ENCODE measurements at regions not wholly inside any gene's neighbourhood (a gene's known extent, or its start where the extent isn't known, plus 50 kb on each side); places are given as distances from the start of the nearest gene placed in this dataset.
A peak's percentile ranks its signal among the peaks of the same experiment; 100 is the strongest.

DNA sequence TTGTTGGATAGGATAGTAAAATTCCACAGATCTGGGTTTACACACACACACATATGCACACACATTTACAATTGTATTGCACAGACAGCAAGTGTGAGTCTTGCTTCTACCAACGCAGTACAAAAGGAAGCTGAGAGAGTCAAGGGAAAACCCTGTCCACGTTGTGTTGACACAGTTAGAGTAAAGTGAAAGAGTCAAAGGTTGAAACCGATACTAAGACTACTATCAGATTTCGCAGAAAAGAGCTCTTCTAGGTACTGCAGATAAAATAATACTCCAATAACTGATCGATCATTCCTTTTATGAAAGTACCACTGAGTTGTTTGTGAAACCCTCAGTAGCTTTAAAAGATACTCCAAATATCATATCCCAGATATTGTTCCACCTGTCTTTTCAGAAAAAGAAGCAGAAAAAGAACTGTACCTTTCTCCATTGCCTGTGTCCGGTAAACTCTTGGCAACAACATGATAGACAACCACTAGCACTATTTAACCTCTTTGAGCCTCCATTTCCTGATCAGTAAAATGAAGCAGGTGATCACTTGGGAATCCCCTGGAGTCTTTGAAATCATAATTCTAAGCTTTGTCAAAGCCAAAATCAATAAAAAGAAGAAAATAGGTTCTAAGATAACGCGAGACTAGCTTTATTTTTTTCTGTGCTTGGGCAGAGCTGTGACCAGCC lies 224.6 kb upstream of the FOXN3 start:
- no peaks in the 10 kb centered on the region for H3K27me3 Mint-ChIP-seq
- no peaks in the 10 kb centered on the region for H3K36me3 ChIP-seq (replicated peaks in 1 of 2; ENCODE audit: control extremely low read depth in 1 of 2, control insufficient read depth in 1 of 2, extremely low read depth in 1 of 2, insufficient read depth in 2 of 2, low read length in 1 of 2)
- H4K20me1 ChIP-seq (ENCODE audit: control insufficient read depth, insufficient read depth, low read length, poor library complexity, severe bottlenecking): no peaks in the 10 kb centered on the region
- H3K4me1 ChIP-seq (ENCODE audit: control insufficient read depth in 2 of 2, insufficient read depth in 2 of 2, low read length in 2 of 2): peaks cover 0 to 3% of the 10 kb centered on the region in 2 donors
- no peaks in the 10 kb centered on the region for H3K9me3 ChIP-seq (ENCODE audit: control extremely low read depth in 1 of 3, control insufficient read depth in 2 of 3, insufficient read depth in 1 of 3, low read length in 2 of 3)
- H3K9me3 Mint-ChIP-seq (ENCODE audit: insufficient read depth): no peaks in the 10 kb centered on the region
- peak overlapping the region in 1 of 2 donors; percentile 27 for H3K27ac ChIP-seq (ENCODE audit: low read length in 2 of 2)
- no peak overlapping the region for H3K9ac ChIP-seq (ENCODE audit: low read length)
- no peaks in the 10 kb centered on the region for H3K79me2 ChIP-seq (ENCODE audit: control insufficient read depth, insufficient read depth, low read length)
- H2AFZ ChIP-seq (ENCODE audit: insufficient read depth, low read depth, low read length, poor library complexity, severe bottlenecking): peak overlapping the region; percentile 12
- ChIA-PET POLR2A (no interaction called here), CTCF (interaction anchor here (0.8 to 1.5 kb wide), 3 partner anchors 79 to 132 kb away, joined by 3 to 4 read pairs (median 4); no protein-coding TSS in a partner anchor)
- peak overlapping the region in 1 of 5 experiments; percentile 3 for H3K4me3 ChIP-seq (ENCODE audit: control extremely low read depth in 1 of 5, extremely low read depth in 1 of 5, insufficient read depth in 1 of 5, low read depth in 2 of 5, low read length in 4 of 5)
- 60% methylated on average over 1 of the region's 8 CpGs for WGBS (ENCODE audit: insufficient coverage)
- no peaks in the 10 kb centered on the region for H3K27me3 ChIP-seq (replicated peaks in 1 of 4; ENCODE audit: control extremely low read depth in 1 of 4, control insufficient read depth in 3 of 4, insufficient read depth in 4 of 4, low read length in 3 of 4)
- peaks cover 13% of the 10 kb centered on the region for H3K4me1 Mint-ChIP-seq
- DNase-seq (peak; percentile 50), ATAC-seq (ENCODE audit: low read depth) (peak; percentile 56)
- H3K4me3 Mint-ChIP-seq: peak overlapping the region; percentile 51
- intact Hi-C loops (cut with micrococcal nuclease): no loop called here
- peak overlapping the region; percentile 4 for H3K4me2 ChIP-seq (replicated peaks; ENCODE audit: low read depth, low read length, poor library complexity, severe bottlenecking)
- H3K27ac Mint-ChIP-seq: peak overlapping the region; percentile 76
- no peak for TF ChIP-seq EZH2 (IDR thresholded peaks at IDR 0.05; ENCODE audit: borderline replicate concordance, insufficient read depth, low read depth, low read length, poor library complexity, severe bottlenecking)
- TF ChIP-seq, protein P1, sequence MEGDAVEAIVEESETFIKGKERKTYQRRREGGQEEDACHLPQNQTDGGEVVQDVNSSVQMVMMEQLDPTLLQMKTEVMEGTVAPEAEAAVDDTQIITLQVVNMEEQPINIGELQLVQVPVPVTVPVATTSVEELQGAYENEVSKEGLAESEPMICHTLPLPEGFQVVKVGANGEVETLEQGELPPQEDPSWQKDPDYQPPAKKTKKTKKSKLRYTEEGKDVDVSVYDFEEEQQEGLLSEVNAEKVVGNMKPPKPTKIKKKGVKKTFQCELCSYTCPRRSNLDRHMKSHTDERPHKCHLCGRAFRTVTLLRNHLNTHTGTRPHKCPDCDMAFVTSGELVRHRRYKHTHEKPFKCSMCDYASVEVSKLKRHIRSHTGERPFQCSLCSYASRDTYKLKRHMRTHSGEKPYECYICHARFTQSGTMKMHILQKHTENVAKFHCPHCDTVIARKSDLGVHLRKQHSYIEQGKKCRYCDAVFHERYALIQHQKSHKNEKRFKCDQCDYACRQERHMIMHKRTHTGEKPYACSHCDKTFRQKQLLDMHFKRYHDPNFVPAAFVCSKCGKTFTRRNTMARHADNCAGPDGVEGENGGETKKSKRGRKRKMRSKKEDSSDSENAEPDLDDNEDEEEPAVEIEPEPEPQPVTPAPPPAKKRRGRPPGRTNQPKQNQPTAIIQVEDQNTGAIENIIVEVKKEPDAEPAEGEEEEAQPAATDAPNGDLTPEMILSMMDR (IDR thresholded peaks at IDR 0.05): no peak

DNA sequence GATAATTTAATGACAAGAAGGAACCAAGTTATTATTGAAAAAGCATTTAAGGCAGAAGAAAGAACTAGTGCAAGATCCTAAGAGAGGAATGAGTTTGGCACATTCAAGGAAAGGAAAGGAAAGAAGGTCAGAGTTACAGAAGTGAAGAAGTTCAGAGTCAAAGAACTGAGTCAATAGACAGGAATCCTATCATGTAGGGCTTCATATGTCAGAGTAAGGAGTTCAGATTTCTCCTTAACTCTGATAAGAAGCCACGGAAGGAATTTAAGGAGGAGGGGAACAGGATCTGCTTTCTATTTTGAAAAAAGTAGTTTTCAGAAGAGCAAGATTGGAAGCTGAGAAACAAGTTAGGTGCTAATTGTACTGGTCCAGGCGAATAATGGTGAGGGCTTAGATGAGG lies 223.1 kb upstream of the FOXN3 start:
- intact Hi-C loops (cut with micrococcal nuclease): no loop called here
- ATAC-seq (ENCODE audit: low read depth): no peak
- H3K4me1 ChIP-seq (ENCODE audit: control insufficient read depth in 2 of 2, insufficient read depth in 2 of 2, low read length in 2 of 2): peaks cover 0 to 3% of the 10 kb centered on the region in 2 donors
- no peaks in the 10 kb centered on the region for H3K27me3 ChIP-seq (replicated peaks in 1 of 4; ENCODE audit: control extremely low read depth in 1 of 4, control insufficient read depth in 3 of 4, insufficient read depth in 4 of 4, low read length in 3 of 4)
- no peak overlapping the region for H2AFZ ChIP-seq (ENCODE audit: insufficient read depth, low read depth, low read length, poor library complexity, severe bottlenecking)
- H3K9ac ChIP-seq (ENCODE audit: low read length): no peak overlapping the region
- DNase-seq: no peak
- no peak overlapping the region for H3K4me2 ChIP-seq (replicated peaks; ENCODE audit: low read depth, low read length, poor library complexity, severe bottlenecking)
- Mint-ChIP-seq H3K27me3 (no peaks in the 10 kb centered on the region), H3K4me1 (peaks cover 13% of the 10 kb centered on the region), H3K9me3 (ENCODE audit: insufficient read depth) (no peaks in the 10 kb centered on the region), H3K4me3 (no peak overlapping the region), H3K27ac (no peak overlapping the region)
- 100% methylated on average over 2 of the region's 2 CpGs for WGBS (ENCODE audit: insufficient coverage)
- no peaks in the 10 kb centered on the region for H3K9me3 ChIP-seq (ENCODE audit: control extremely low read depth in 1 of 3, control insufficient read depth in 2 of 3, insufficient read depth in 1 of 3, low read length in 2 of 3)
- TF ChIP-seq, protein P1 (IDR thresholded peaks at IDR 0.05): no peak
- no peak for TF ChIP-seq EZH2 (IDR thresholded peaks at IDR 0.05; ENCODE audit: borderline replicate concordance, insufficient read depth, low read depth, low read length, poor library complexity, severe bottlenecking)
- H3K79me2 ChIP-seq (ENCODE audit: control insufficient read depth, insufficient read depth, low read length): no peaks in the 10 kb centered on the region
- ChIA-PET CTCF (no interaction called here), POLR2A (no interaction called here)
- H3K36me3 ChIP-seq (replicated peaks in 1 of 2; ENCODE audit: control extremely low read depth in 1 of 2, control insufficient read depth in 1 of 2, extremely low read depth in 1 of 2, insufficient read depth in 2 of 2, low read length in 1 of 2): no peaks in the 10 kb centered on the region
- H4K20me1 ChIP-seq (ENCODE audit: control insufficient read depth, insufficient read depth, low read length, poor library complexity, severe bottlenecking): no peaks in the 10 kb centered on the region
- no peak overlapping the region for H3K27ac ChIP-seq (ENCODE audit: low read length in 2 of 2)
- H3K4me3 ChIP-seq (ENCODE audit: control extremely low read depth in 1 of 5, extremely low read depth in 1 of 5, insufficient read depth in 1 of 5, low read depth in 2 of 5, low read length in 4 of 5): no peak overlapping the region

Measured in B cell (primary cell).